Esophagus squamous epithelium (tissue), 5 donors: ENCODE measurements at regions not wholly inside any gene's neighbourhood (a gene's known extent, or its start where the extent isn't known, plus 50 kb on each side); places are given as distances from the start of the nearest gene placed in this dataset.

ENCODE experiments used
- DNase-seq: peaks from one replicate; lab custom pipeline; 2025; lab: John Stamatoyannopoulos, UW
- H3K27ac ChIP-seq, 4 donors: fragments of 200-600 bp; sonication (generic); one replicate each; pipeline ENCODE4 v1.5.1; 2016 to 2019; ENCODE audit warnings: mild to moderate bottlenecking in 1 of 4
- H3K27me3 ChIP-seq, 4 donors: fragments of 200-600 bp; sonication (generic); 1 replicate in 3 of 4; 2 replicates in 1 of 4; pipeline versions ENCODE4 v1.5.1 to v1.6.0; 2017 to 2021; ENCODE audit warnings: antibody characterized with exemption in 1 of 4
- H3K36me3 ChIP-seq, 3 donors: fragments of 200-600 bp; sonication (generic); one replicate each; pipeline ENCODE4 v1.5.1; 2016 to 2019
- H3K4me1 ChIP-seq, 3 donors: fragments of 200-600 bp; sonication (generic); one replicate each; pipeline ENCODE4 v1.5.1; 2017 to 2019
- H3K4me3 ChIP-seq, 4 donors: fragments of 200-600 bp; sonication (generic); 1 replicate in 3 of 4; 2 replicates in 1 of 4; pipeline ENCODE4 v1.5.1; 2016 to 2019; ENCODE audit warnings: mild to moderate bottlenecking in 2 of 4, moderate library complexity in 1 of 4
- H3K9me3 ChIP-seq, 3 donors: fragments of 200-600 bp; sonication (generic); one replicate each; pipeline ENCODE4 v1.5.1; 2016 to 2019
- POLR2A ChIP-seq, 4 donors: fragments of 450-650 bp; IDR thresholded peaks; one replicate each; pipeline ENCODE4 v1.6.1; 2017; ENCODE audit warnings: antibody characterized with exemption in 4 of 4, mild to moderate bottlenecking in 4 of 4, moderate library complexity in 3 of 4
- WGBS, 2 donors: methylation state at CpG; one replicate each; pipeline ENCODE4 v1.1.5; 2018; 5-methylcytosine and 5-hydroxymethylcytosine counted together
- intact Hi-C: fragments of 100-400 bp; cut with DNase I; formaldehyde crosslinking; loops from one replicate; pipeline ENCODE4 v1.15.0; 2022
- TF ChIP-seq, protein P1 (sequence below), 6 experiments: fragments of 450-650 bp in 4 of 6; fragments of 200-600 bp in 2 of 6; sonication (generic) in 2 of 6; IDR thresholded peaks; one replicate each; pipeline ENCODE4 v1.5.1; 2016 to 2019; ENCODE audit warnings: antibody characterized with exemption in 6 of 6, mild to moderate bottlenecking in 4 of 6, moderate library complexity in 4 of 6
- donor health status: DM: yes; HTN: yes; CAD: no.

DNA sequence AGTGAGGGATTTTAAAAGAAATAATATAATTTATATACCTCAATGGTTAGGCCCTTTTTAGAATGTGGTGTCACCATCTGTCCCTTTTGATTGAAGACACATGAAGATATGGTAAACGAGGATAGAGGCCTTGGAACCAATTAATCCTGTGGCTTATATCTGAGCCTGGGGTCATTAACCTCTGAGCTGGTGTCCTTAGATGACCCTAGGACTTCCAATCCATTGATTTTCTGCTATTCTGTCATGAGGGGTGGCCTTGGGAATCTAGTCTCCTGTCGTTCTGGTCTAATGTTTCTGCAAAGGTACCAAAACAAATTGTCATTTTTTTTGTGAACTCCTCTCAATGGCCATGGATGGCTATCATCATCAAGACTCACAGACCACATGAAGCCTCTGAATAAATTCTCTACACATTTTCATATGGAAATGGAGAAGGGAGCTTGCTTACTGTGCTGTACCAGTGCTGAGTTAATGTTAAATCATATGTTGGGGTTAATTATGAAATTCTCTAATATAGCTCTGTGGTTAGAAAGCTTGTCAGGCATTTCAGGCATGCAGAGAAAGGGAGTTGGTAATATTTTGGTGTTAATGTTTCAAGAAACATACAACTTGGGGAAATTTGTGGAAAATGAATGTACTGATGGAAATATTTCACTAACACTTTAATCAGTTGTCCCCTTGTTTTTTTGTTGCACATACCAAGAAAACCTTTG lies 204.2 kb upstream of the IL15 start:
- no peaks in the 10 kb centered on the region for H3K36me3 ChIP-seq
- DNase-seq, result no peak
- intact Hi-C loops, result no loop called here
- H3K9me3 ChIP-seq, result no peaks in the 10 kb centered on the region
- no peak overlapping the region for H3K27ac ChIP-seq
- H3K4me3 ChIP-seq, result no peak overlapping the region
- H3K27me3 ChIP-seq, result no peaks in the 10 kb centered on the region
- WGBS, 2 donors, result 53 to 59% methylated on average over 2 of the region's 2 CpGs
- H3K4me1 ChIP-seq, result no peaks in the 10 kb centered on the region
- TF ChIP-seq POLR2A (IDR thresholded peaks at IDR 0.05), result no peak
- TF ChIP-seq, protein P1, sequence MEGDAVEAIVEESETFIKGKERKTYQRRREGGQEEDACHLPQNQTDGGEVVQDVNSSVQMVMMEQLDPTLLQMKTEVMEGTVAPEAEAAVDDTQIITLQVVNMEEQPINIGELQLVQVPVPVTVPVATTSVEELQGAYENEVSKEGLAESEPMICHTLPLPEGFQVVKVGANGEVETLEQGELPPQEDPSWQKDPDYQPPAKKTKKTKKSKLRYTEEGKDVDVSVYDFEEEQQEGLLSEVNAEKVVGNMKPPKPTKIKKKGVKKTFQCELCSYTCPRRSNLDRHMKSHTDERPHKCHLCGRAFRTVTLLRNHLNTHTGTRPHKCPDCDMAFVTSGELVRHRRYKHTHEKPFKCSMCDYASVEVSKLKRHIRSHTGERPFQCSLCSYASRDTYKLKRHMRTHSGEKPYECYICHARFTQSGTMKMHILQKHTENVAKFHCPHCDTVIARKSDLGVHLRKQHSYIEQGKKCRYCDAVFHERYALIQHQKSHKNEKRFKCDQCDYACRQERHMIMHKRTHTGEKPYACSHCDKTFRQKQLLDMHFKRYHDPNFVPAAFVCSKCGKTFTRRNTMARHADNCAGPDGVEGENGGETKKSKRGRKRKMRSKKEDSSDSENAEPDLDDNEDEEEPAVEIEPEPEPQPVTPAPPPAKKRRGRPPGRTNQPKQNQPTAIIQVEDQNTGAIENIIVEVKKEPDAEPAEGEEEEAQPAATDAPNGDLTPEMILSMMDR (IDR thresholded peaks at IDR 0.05), result no peak

DNA sequence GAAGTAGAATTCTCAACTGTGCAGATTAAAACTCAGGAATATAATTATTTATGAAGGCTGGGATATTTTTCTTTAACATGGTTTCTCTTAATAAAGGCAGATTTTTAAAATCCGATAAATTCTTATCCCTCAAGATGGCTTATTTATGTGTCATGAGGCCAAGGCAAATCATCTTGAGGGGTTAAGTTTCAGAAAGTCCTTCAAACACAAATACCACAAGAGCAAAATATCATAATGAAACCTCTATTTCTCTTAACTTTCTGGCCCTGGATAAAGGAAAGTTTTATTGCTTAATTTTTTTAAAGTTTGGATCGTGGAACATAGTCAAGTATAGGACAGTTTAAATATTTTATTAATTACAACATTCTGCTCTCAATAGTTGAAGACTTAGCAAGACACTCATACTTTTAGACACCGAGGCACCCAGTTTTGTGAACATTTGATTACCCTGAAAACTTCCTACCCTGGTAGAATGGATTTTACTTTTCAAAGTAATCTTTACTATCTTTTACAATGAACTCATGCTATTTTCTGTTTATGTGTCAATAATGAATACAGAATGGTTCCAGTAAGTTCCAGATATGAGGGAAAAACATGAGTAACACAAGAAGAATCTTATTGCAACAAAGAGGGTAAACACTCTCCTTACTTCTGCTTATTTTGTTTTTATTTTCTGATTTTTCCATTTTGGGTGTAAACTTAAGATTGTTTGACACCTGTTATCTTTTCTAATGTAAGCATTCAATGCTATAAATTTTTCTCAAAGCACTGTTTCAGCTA lies 200.7 kb upstream of the IL15 start:
- H3K9me3 ChIP-seq, result no peaks in the 10 kb centered on the region
- no peaks in the 10 kb centered on the region for H3K36me3 ChIP-seq
- H3K27ac ChIP-seq, result no peak overlapping the region
- 68% methylated on average over 3 of the region's 3 CpGs for WGBS, 2 donors
- H3K4me3 ChIP-seq, result no peak overlapping the region
- H3K4me1 ChIP-seq, result no peaks in the 10 kb centered on the region
- TF ChIP-seq, protein P1 (IDR thresholded peaks at IDR 0.05), result no peak
- no peak for TF ChIP-seq POLR2A (IDR thresholded peaks at IDR 0.05)
- H3K27me3 ChIP-seq, result no peaks in the 10 kb centered on the region
- intact Hi-C loops, result no loop called here
- DNase-seq, result no peak

DNA sequence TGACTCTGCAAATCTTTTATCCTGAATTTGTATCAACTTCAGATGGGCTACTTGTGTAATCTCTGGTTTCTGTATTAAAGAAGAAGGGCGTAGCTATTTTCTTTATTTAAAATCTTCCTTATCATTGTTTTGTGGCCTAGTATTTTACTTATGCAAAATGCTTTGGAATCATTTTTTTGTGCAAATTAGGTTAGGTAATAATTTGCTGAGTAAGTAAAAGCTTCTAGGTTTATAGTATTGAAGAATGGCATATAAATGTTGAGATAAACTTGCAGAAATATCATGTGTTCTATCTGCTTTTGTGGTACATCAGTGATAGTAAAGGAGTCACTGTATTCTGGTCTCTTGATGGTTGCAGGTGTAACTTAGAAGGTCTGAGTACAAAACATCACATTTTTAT lies 197.2 kb upstream of the IL15 start:
- no peak for TF ChIP-seq POLR2A (IDR thresholded peaks at IDR 0.05)
- TF ChIP-seq, protein P1 (IDR thresholded peaks at IDR 0.05), result no peak

DNA sequence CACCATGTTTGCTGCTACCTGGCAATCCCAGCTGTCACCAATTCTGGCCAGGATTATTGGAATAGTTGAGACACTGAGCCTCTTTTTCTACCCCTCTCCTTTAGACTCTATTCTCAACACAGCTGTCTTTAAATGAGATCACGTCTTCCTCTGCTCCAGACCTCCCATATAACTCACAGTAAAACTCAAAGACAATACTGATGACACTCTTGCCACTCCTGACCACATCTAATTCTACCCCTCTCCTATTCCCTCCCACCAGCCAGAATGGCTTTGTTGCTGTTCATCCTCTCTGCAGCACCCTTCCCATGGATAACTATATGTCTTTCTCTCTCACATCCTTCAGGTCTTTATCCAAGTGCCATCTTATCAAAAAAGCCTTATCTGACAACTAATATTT lies 188.6 kb upstream of the IL15 start:
- H3K27me3 ChIP-seq, result no peaks in the 10 kb centered on the region
- TF ChIP-seq POLR2A (IDR thresholded peaks at IDR 0.05), result no peak
- TF ChIP-seq, protein P1 (IDR thresholded peaks at IDR 0.05), result no peak
- H3K4me3 ChIP-seq, result no peak overlapping the region
- WGBS, 2 donors, result 70% methylated on average over 1 of the region's 1 CpG
- no peaks in the 10 kb centered on the region for H3K4me1 ChIP-seq
- no peaks in the 10 kb centered on the region for H3K36me3 ChIP-seq
- H3K9me3 ChIP-seq, result no peaks in the 10 kb centered on the region
- intact Hi-C loops, result no loop called here
- H3K27ac ChIP-seq, result no peak overlapping the region
- DNase-seq, result no peak

More for the DNA sequence above, 197.2 kb upstream of the IL15 start:
- Histone ChIP-seq H3K27me3 (no peaks in the 10 kb centered on the region), H3K9me3 (no peaks in the 10 kb centered on the region), H3K4me1 (no peaks in the 10 kb centered on the region), H3K4me3 (no peak overlapping the region), H3K27ac (no peak overlapping the region), H3K36me3 (no peaks in the 10 kb centered on the region)
- intact Hi-C loops, result no loop called here
- DNase-seq, result no peak
- WGBS, 2 donors, result 78 to 82% methylated on average over 1 of the region's 1 CpG

DNA sequence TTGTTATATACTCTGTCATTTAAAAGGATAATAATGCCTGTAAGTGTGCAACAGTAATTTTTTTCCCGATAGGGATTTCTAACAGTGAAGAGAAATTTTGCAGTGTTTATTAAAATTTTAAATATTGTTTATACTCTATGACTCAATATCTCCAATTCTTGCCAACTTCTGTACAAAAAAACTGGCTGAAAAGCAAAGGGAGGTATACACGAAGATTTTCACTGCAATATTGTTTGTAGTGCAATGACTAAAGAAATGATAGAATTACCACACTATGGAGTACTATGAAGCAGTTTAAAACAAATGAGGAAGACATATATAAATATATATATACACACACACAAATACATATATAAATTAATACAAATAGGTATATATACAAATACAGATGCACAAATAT lies 187.9 kb upstream of the IL15 start:
- Histone ChIP-seq H3K4me1 (no peaks in the 10 kb centered on the region), H3K9me3 (no peaks in the 10 kb centered on the region), H3K4me3 (no peak overlapping the region), H3K36me3 (no peaks in the 10 kb centered on the region), H3K27ac (no peak overlapping the region), H3K27me3 (no peaks in the 10 kb centered on the region)
- TF ChIP-seq POLR2A (IDR thresholded peaks at IDR 0.05), result no peak
- TF ChIP-seq, protein P1 (IDR thresholded peaks at IDR 0.05), result no peak
- DNase-seq, result no peak
- 45 to 50% methylated on average over 2 of the region's 2 CpGs for WGBS, 2 donors
- intact Hi-C loops, result no loop called here
